AG20443 (cell line): ENCODE measurements at regions not wholly inside any gene's neighbourhood (a gene's known extent, or its start where the extent isn't known, plus 50 kb on each side); places are given as distances from the start of the nearest gene placed in this dataset.

Experiments
- DNase-seq: peaks from one replicate; pipeline ENCODE4 v3.0.0; 2012; ENCODE audit warnings: low spot score, mixed read lengths

GRCh38 chr10:29925771-29926692 is 133.4 kb downstream of the JCAD start:
- no peak for DNase-seq

GRCh38 chr10:29924436-29924835 is 134.9 kb downstream of the JCAD start:
- no peak for DNase-seq

GRCh38 chr10:29923416-29923965 is 135.9 kb downstream of the JCAD start:
- no peak for DNase-seq

GRCh38 chr10:29922892-29923291 is 136.5 kb downstream of the JCAD start:
- no peak for DNase-seq

- DNase-seq, result no peak
Observed at GRCh38 chr10:29922226-29922625, 137.2 kb downstream of the JCAD start.

GRCh38 chr10:29921071-29921446 is 138.3 kb downstream of the JCAD start:
- no peak for DNase-seq

- peak; percentile 18 for DNase-seq
Observed at GRCh38 chr10:29920408-29921070, 138.8 kb downstream of the JCAD start.

GRCh38 chr10:29918623-29919400 is 140.6 kb downstream of the JCAD start:
- DNase-seq, result no peak

- DNase-seq, result no peak
Observed at GRCh38 chr10:29917311-29917710, 142.1 kb downstream of the JCAD start.

- DNase-seq, result no peak
Observed at GRCh38 chr10:29916669-29917068, 142.7 kb downstream of the JCAD start.

GRCh38 chr10:29914986-29915785 is 144.2 kb downstream of the JCAD start:
- DNase-seq, result no peak

- DNase-seq, result no peak
Observed at GRCh38 chr10:29908962-29909361, 150.4 kb downstream of the JCAD start.

- no peak for DNase-seq
Observed at GRCh38 chr10:29900865-29901264, 158.5 kb downstream of the JCAD start.

- DNase-seq, result no peak
Observed at GRCh38 chr10:29897999-29898716, 161.2 kb downstream of the JCAD start.

GRCh38 chr10:29897430-29897829 is 162.0 kb downstream of the JCAD start:
- DNase-seq, result no peak

- no peak for DNase-seq
Observed at GRCh38 chr10:29896053-29896452, 163.3 kb downstream of the JCAD start.

- DNase-seq, result peak; percentile 93
Observed at GRCh38 chr10:29895456-29895855, 163.9 kb downstream of the JCAD start.

GRCh38 chr10:29888321-29888720 is 171.1 kb downstream of the JCAD start:
- no peak for DNase-seq

- DNase-seq, result no peak
Observed at GRCh38 chr10:29886299-29886698, 173.1 kb downstream of the JCAD start.

GRCh38 chr10:29883231-29883630 is 176.2 kb downstream of the JCAD start:
- DNase-seq, result no peak

GRCh38 chr10:29882766-29883165 is 176.6 kb downstream of the JCAD start:
- DNase-seq, result no peak
